A172 (cell line): ENCODE measurements at regions not wholly inside any gene's neighbourhood (a gene's known extent, or its start where the extent isn't known, plus 50 kb on each side); places are given as distances from the start of the nearest gene placed in this dataset.

Experiments used
- DNase-seq: peaks from one replicate; pipeline ENCODE4 v3.0.0-alpha.2; 2015; ENCODE audit warnings: low spot score

DNA sequence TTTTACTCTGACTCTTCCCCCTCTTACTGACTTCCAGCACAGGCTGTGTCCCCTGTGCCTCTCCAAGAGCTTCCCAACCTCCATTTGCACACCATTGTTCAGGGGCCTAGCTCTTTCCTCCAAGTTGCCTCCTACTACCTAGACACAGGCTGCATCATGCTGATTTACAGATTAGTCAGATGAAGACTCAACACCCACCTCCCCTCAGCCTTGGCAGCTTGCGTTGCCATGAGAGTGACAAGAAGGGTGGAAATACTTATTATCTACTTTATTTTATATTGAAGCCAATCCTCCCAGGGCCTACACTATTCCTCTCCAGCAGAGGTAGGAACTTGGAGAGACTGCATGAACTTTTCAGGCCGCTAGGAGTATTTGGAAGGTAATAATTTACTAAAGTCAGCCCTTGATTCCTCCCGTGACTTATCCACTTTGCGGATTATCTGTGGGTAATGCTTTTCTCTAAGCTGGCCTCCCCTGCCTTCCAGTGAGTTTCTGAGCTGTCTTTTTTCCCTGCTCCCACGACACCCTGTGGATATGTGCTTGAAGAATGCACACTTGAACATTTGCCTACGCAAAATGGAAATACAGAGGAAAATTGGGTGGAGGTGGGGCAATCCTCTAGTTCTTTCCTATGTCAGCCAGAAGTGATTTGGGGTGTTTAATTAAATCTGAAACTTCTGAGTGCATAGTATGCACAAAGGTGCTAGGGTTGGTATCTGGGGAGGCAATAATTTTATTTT, 74.1 kb upstream of the TMEM164 start:
- no peak for DNase-seq

DNA sequence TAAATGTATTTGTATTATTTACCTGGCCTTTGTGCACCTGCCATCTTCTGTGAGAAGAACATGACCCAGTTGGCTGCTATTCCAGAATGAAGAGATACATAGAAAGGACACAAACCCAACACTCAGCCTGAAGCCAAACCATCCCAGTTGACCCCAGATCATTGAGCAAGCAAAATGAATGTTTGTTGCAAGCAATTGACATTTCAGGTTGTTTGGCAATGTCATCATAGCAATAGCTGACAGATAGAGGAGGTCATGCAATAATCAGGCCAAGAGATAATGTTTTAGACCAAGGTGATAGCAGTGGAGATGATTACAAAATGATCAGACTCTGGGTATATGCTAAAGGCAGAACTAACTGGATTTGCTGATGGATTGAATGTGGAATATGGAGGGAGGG, 71.2 kb upstream of the TMEM164 start:
- no peak for DNase-seq

DNA sequence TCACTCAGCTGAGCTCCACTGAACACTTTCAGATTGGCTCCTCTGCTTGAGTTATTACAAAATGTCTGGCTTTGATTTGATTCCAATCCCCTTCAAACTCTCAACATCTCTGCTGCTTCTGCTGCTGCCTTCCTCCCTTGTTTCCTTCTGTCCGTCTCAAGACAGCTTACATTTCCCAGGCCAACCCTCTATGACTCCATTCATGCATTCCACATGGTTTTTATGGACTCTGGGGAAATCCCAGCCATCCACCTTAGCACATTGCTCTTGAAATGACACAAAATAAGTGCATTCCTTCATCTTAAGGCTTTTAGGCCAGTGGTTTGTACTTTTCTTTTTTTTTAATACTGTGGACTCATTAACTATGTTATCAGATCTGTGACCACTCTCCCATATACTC, 68.5 kb upstream of the TMEM164 start:
- no peak for DNase-seq

DNA sequence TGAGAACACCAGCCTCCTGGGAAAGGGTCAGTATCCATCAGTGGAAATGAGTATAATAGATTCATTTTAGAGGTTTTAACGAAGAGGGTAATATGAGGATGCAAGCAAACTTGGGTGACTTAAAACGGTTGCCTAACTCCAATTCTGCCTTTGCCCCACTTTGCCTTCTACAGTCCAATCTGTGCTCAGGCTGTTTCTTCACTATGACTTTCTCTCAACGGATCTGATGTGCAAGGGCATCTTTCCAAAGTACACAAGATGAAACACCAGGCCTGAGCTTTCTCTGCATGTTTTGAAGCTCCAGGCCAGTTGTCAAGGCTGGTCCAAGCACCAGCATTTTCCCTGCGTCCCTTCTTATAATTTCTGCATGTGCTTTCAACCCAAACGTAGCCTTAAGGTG, 68.0 kb upstream of the TMEM164 start:
- DNase-seq, result no peak

DNA sequence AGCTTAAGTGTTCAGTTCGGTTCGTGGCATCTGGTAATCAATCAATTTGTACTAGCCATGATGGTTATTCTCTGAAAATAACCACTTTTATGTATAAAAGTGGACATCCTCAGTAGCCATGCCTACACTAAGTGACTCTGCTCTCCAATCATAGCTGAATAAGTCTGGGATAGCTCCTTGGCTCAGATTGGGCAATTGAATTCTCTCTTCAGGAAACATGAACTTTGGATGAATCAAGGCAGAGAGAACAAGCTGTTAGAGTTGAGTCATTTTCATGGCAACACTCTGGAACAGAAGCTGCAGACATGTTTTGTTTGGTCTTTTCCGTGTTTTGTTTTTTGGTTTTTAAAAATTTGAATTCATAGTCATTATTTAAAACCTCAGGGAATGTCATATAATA, 66.8 kb upstream of the TMEM164 start:
- DNase-seq, result no peak

DNA sequence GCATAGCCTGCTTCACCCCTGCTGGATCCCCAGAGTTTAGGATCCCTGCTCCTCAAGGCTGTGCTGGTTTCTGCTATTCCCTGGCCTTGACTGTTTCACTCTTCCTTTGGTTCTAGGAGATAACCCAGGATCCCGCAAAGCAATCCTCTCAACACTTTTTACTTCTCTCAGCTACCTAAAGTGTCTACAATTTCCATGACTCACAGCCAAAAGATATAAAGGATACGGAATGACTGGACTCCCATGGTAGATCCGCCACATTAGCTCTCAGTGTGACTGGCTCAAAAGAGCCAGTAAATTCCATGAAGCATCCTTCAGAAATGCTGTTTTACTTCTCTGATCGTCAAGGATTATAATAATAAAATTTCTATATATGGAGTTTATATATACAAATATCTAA, 66.3 kb upstream of the TMEM164 start:
- no peak for DNase-seq

DNA sequence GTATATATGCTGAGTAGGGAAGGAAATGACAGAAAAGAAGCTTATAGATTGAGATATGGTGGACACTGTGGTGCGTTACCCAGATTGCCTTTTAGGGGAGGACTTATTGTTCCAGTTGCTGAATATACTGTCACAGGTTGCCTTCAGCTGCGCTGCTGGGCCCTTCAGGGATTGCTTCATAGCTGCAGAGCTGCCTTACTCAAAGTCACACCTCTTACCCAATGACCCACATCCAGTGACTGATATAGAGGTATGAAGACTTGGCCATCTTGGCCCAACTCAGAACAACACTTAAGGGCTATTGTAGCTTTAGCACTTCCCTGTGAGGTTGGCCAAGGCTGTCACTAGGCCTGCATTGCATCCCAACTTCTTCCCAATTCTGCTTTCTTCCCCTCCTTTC, 63.4 kb upstream of the TMEM164 start:
- no peak for DNase-seq

DNA sequence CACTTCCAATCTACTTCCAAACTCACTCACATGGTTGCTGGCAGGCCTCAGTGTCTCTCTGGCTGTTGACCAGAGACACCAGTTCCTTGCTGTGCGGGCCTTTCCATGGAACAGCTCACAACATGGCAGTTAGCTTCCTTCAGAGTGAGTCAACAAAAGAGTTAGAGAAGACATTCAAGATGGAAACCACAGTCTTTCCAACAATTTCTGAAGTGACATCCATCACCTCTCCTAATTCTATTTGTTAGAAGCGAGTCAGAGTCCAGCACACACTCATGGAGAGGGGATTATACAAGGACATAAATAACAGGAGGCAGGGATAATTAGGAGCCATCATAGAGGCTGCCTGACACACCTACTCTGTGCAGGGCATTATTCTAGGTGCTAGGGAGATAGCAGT, 62.5 kb upstream of the TMEM164 start:
- DNase-seq, result no peak

DNA sequence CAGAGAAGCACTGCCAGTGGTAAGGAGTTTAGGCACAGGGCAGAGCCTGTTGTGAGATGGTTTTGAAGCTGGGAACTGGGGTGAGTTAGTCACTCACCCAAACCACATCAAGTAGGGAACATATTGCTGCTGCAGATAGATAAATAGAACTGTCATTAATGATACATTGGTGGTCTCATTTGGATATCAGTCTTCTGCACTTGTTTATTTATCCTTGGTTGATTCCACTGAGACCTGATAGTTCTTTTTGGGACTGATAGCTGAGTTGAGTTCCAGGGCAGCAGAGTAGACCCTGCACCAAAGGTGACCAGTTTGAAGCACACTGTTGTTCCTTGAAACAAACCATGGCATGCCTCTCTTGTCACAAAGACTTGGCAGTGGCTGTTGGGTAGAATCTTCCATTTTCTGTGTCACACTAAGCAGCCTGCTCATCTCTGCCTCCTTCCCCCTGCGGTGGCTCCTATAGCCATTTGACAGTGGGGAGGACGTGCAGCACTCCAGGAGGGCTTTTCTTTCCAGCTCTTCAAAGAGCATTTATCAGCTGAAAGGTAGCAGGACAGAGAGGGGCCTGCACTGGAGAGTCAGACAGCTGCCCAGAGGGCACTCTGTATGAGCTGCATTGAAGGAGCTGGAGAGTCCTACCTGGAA, 59.7 kb upstream of the TMEM164 start:
- DNase-seq, result no peak

DNA sequence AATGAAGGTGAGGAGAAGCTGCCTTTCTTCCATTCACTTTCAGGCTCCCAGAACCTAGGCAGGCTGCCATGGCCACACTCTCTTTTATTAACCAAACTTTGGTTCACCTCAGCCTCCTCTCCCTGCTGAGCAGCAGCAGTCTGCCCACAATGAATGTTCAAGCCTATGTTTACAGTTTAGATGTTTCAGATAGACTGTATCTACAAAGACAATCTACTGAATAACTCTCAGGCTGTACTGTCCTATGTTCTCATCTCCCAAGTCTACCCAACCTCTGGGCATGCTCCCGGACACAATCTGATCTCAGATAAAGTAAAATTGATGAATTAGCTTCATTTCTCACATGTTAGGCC, 59.2 kb upstream of the TMEM164 start:
- DNase-seq, result no peak

DNA sequence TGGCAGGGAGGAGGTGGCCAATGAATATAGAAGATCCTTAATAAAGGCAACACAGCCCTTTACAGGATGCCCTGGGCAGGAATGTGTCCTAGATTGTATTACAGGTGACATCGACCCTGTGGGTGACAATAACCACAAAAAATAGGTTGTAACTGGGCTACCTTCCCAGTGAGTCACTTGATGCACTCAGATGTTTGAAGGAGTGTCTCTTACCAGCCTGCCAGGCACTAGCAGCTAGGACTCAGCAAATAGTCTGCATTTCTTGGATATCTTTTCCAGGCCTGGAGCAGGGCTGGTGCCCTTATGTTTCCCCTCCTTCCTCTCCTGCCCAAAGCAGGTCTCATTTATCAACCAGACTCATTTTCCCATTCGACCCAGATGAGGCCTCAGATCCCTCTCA, 50.9 kb upstream of the TMEM164 start:
- peak; percentile 3 for DNase-seq

DNA sequence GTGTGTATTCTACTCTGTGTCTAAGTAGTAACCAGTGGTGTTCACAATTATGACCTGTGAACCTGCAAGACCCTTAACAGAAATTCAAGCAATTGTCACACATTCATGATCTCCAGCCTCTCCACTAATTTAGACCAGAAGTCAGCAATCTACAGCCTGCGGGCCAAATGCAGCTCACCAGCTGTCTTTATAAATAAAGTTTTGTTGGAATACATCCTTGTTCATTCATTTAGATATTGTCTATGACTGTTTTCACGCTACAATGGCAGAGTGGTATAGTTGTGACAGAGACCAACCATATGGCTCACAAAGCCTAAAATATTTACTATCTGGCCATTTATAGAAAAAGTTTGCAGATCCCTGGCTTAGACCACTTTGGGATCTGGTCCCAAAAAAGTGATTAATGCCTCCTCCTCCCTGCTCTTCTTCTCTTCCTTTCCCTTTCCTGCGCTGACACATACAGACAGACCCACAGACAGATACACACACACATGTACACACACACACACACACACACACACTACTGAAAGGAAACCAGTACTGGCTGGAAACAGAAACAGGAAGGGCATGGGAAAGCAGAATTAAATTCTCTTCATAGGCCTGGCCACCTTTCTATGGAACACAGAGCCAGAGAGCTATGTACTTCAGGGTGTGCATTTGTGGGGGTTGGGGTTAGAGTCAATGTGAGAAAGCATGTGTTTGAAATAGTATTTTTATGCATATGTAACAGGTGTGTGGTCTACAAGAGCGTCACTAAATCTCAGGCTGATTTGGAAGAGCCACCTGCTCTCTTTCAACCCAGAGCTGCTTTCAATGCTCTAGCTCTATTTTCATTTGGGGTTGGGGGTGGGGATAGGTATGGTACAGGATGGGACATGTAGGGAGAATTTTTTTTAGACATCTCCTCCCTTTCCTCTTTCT, 49.7 kb upstream of the TMEM164 start:
- DNase-seq, result no peak
